HepG2 (cell line): ENCODE measurements at regions not wholly inside any gene's neighbourhood (a gene's known extent, or its start where the extent isn't known, plus 50 kb on each side); places are given as distances from the start of the nearest gene placed in this dataset.

Experiments used
- ATAC-seq: fragments of 200-7000 bp; cut with Tn5 transposase; 3 replicates; pipeline ENCODE4 v1.9.1; 2020; ENCODE audit warnings: mild to moderate bottlenecking, moderate library complexity
- BruUV-seq: library from RNA; stranded (reverse); fragments of 400-500 nt; replicated peaks from 2 replicates; lab custom pipeline; 2021; lab: Mats Ljungman, UMichigan
- CTCF ChIA-PET: fragments of 300-600 bp; formaldehyde crosslinking; extraction: SDS; loops from one replicate; lab custom pipeline; 2021; ENCODE audit warnings: low total read pairs, inconsistent platforms, low intra/inter-chr PET ratio; lab: Yijun Ruan, JAX
- POLR2A ChIA-PET: fragments of 350-600 bp; sonication (Branson Sonifier 250); formaldehyde crosslinking; loops from one replicate; lab custom pipeline; 2020; ENCODE audit warnings: antibody characterized with exemption, inconsistent platforms; lab: Yijun Ruan, JAX
- DNase-seq: peaks from one replicate; pipeline ENCODE4 v3.0.0-alpha.2; 2015; ENCODE audit warnings: low spot score
- FAIRE-seq: peaks from 3 replicates; lab custom pipeline; 2011; peaks lifted over from hg19 to GRCh38; lab: Jason Lieb, UNC
- H2AFZ ChIP-seq: one replicate; pipeline ENCODE4 v1.6.1; 2011; ENCODE audit warnings: low read length, inconsistent platforms
- H3K27ac ChIP-seq: fragments of 300-600 bp; 3 replicates; pipeline ENCODE4 v1.8.0; 2011; ENCODE audit warnings: mixed run types, mild to moderate bottlenecking, mixed read lengths, low read length, inconsistent platforms; ENCODE audit not compliant: insufficient read depth; ENCODE audit errors: extremely low read length
- H3K27me3 ChIP-seq, 2 experiments: fragments of 200-600 bp in 1 of 2; 2 replicates in 1 of 2; 3 replicates in 1 of 2; pipeline versions ENCODE4 v1.6.0 to v1.8.0; 2011; ENCODE audit warnings: low read length in 2 of 2, mild to moderate bottlenecking in 2 of 2, moderate library complexity in 2 of 2, inconsistent platforms in 1 of 2; ENCODE audit not compliant: insufficient read depth in 2 of 2, control insufficient read depth in 1 of 2
- H3K36me3 ChIP-seq, 2 experiments: fragments of 200-600 bp in 1 of 2; replicated peaks in 1 of 2; 2 replicates in 1 of 2; 3 replicates in 1 of 2; pipeline versions ENCODE4 v1.5.1 to v1.8.0; 2011; ENCODE audit warnings: low read length in 2 of 2, inconsistent platforms in 1 of 2; ENCODE audit not compliant: insufficient read depth in 2 of 2, control insufficient read depth in 1 of 2
- H3K4me1 ChIP-seq: 2 replicates; pipeline ENCODE4 v1.5.1; 2012; ENCODE audit warnings: low read length, inconsistent platforms; ENCODE audit not compliant: insufficient read depth
- H3K4me2 ChIP-seq: 2 replicates; pipeline ENCODE4 v1.6.0; 2011; ENCODE audit warnings: low read depth, low read length, inconsistent platforms
- H3K4me3 ChIP-seq, 3 experiments: fragments of 200-600 bp in 1 of 3; sonication (generic), shearing (Covaris generic) in 1 of 3; replicated peaks in 1 of 3; 2 replicates each; pipeline ENCODE4 v1.5.1; 2011 to 2016; ENCODE audit warnings: low read length in 3 of 3, inconsistent platforms in 2 of 3, low read depth in 2 of 3, mild to moderate bottlenecking in 2 of 3, control low read depth in 1 of 3, mixed read lengths in 1 of 3; ENCODE audit not compliant: insufficient read depth in 1 of 3
- H3K79me2 ChIP-seq: one replicate; pipeline ENCODE4 v1.6.1; 2011; ENCODE audit warnings: low read length, inconsistent platforms; ENCODE audit not compliant: insufficient read depth
- H3K9ac ChIP-seq: 2 replicates; pipeline ENCODE4 v1.6.0; 2011; ENCODE audit warnings: mild to moderate bottlenecking, low read depth, low read length, inconsistent platforms; ENCODE audit not compliant: insufficient read depth
- H3K9me3 ChIP-seq: 2 replicates; pipeline ENCODE4 v1.5.1; 2012; ENCODE audit warnings: mild to moderate bottlenecking, low read length
- H4K20me1 ChIP-seq: 2 replicates; pipeline ENCODE4 v1.6.0; 2011; ENCODE audit warnings: inconsistent platforms, mild to moderate bottlenecking, low read length, moderate library complexity; ENCODE audit not compliant: insufficient read depth
- ARID2 ChIP-seq: sonication (generic); formaldehyde crosslinking; IDR thresholded peaks from 2 replicates; pipeline ENCODE4 v1.8.1; 2022; ENCODE audit warnings: mild to moderate bottlenecking, missing genetic modification reagents, borderline replicate concordance
- CBX1 ChIP-seq: IDR thresholded peaks from one replicate; pipeline ENCODE4 v1.6.1; 2016; ENCODE audit warnings: antibody characterized with exemption, low read depth
- GZF1 ChIP-seq: sonication (generic); formaldehyde crosslinking; IDR thresholded peaks from 2 replicates; pipeline ENCODE4 v1.5.1; 2020; ENCODE audit warnings: mild to moderate bottlenecking, missing genetic modification reagents
- KAT2B ChIP-seq: fragments of 150-350 bp; IDR thresholded peaks from 2 replicates; pipeline ENCODE4 v1.6.1; 2014; ENCODE audit warnings: low read depth, low read length, borderline replicate concordance
- KLF15 ChIP-seq: sonication (generic); formaldehyde crosslinking; IDR thresholded peaks from 2 replicates; pipeline ENCODE4 v1.8.1; 2023; ENCODE audit warnings: borderline replicate concordance, mild to moderate bottlenecking, inconsistent platforms, missing genetic modification reagents, mixed read lengths
- KLF16 ChIP-seq, 2 experiments: sonication (generic) in 1 of 2; formaldehyde crosslinking in 1 of 2; IDR thresholded peaks; 2 replicates each; pipeline versions ENCODE4 v1.6.1 to v1.8.0; 2016 to 2023; ENCODE audit warnings: missing genetic modification reagents in 2 of 2, missing compliant biosample characterization in 1 of 2
- PRMT3 ChIP-seq: sonication (generic); formaldehyde crosslinking; IDR thresholded peaks from 2 replicates; pipeline ENCODE4 v1.8.1; 2022; ENCODE audit warnings: low read depth, mild to moderate bottlenecking, moderate library complexity, missing genetic modification reagents, borderline replicate concordance
- RFX3 ChIP-seq: IDR thresholded peaks from 2 replicates; pipeline ENCODE4 v1.6.1; 2016; ENCODE audit warnings: missing biosample characterization, missing genetic modification reagents
- RORA ChIP-seq: sonication (generic); formaldehyde crosslinking; IDR thresholded peaks from 2 replicates; pipeline ENCODE4 v1.5.0; 2020; ENCODE audit warnings: mild to moderate bottlenecking, missing genetic modification reagents, moderate library complexity
- SSRP1 ChIP-seq: IDR thresholded peaks from 2 replicates; pipeline ENCODE4 v1.6.1; 2016; ENCODE audit warnings: control low read depth
- ZBTB42 ChIP-seq: sonication (generic); formaldehyde crosslinking; IDR thresholded peaks from 2 replicates; pipeline ENCODE4 v1.5.0; 2020; ENCODE audit warnings: mild to moderate bottlenecking, missing genetic modification reagents
- ZFY ChIP-seq: sonication (generic); formaldehyde crosslinking; IDR thresholded peaks from 2 replicates; pipeline ENCODE4 v1.4.0; 2020; ENCODE audit warnings: missing genetic modification reagents
- ZNF552 ChIP-seq: sonication (generic); formaldehyde crosslinking; IDR thresholded peaks from 2 replicates; pipeline ENCODE4 v1.9.0; 2022; ENCODE audit warnings: missing genetic modification reagents, mild to moderate bottlenecking, borderline replicate concordance
- ZSCAN30 ChIP-seq: sonication (generic); formaldehyde crosslinking; IDR thresholded peaks from 2 replicates; pipeline ENCODE4 v1.5.0; 2020; ENCODE audit warnings: mild to moderate bottlenecking, missing genetic modification reagents
- WGBS: methylation state at CpG from one replicate; pipeline ENCODE4 v1.1.6; 2017; ENCODE audit warnings: low lambda C conversion rate; 5-methylcytosine and 5-hydroxymethylcytosine counted together
- in situ Hi-C: cut with HindIII; loops from 2 replicates; pipeline ENCODE4 v1.10.0; 2017; ENCODE audit warnings: low pct_unique_long_range_greater_than_20kb; ENCODE audit not compliant: extremely low pct_ligation_motif_present
- intact Hi-C: fragments of 100-400 bp; cut with micrococcal nuclease; formaldehyde crosslinking; loops from one replicate; pipeline ENCODE4 v1.10.0; 2022; ENCODE audit not compliant: unreplicated experiment
- TF ChIP-seq, protein P1 (sequence below): IDR thresholded peaks from 2 replicates; pipeline ENCODE4 v1.6.1; 2016; ENCODE audit warnings: mild to moderate bottlenecking
- TF ChIP-seq, protein P2 (sequence below): sonication (generic); formaldehyde crosslinking; IDR thresholded peaks from 2 replicates; pipeline ENCODE4 v1.4.0; 2020; ENCODE audit warnings: mild to moderate bottlenecking, low read depth, missing genetic modification reagents
- TF ChIP-seq, protein P3 (sequence below): sonication (generic); formaldehyde crosslinking; IDR thresholded peaks from 2 replicates; pipeline ENCODE4 v1.4.0; 2020; ENCODE audit warnings: missing genetic modification reagents
- TF ChIP-seq, protein P4 (sequence below): sonication (generic); formaldehyde crosslinking; IDR thresholded peaks from 2 replicates; pipeline ENCODE4 v1.8.1; 2023; ENCODE audit warnings: missing genetic modification reagents, inconsistent platforms, borderline replicate concordance

DNA sequence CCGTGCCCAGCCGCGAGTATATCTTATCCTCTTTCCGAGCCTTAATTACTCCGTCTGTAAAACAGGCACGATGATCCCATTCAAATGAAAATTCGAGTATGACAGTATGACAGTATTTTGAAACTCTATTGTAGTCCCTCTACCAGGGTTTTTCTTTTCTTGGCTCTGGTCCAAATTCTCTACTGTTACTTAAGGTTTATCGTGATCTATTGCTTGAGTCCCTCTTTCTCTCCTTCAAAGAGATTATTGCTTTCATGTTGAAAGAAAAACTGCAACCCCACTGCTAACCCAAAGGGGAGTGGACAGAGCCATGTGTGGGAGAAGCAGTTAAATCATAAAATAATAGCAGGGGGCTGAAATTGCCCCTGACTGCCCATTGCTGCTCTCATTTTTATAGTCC lies 1156.6 kb upstream of the AUTS2 start:
- ATAC-seq (no peak), FAIRE-seq (no peak), DNase-seq (no peak)
- no peaks in the 10 kb centered on the region for H3K36me3 ChIP-seq
- H3K4me3 ChIP-seq = no peak overlapping the region
- no peak overlapping the region for H3K4me2 ChIP-seq
- no peaks in the 10 kb centered on the region for H4K20me1 ChIP-seq
- H3K9ac ChIP-seq = no peak overlapping the region
- intact Hi-C loops (no loop called here), in situ Hi-C loops (no loop called here)
- POLR2A ChIA-PET = no interaction called here
- H3K27ac ChIP-seq = no peak overlapping the region
- H3K9me3 ChIP-seq = peaks cover 35% of the 10 kb centered on the region
- no peaks in the 10 kb centered on the region for H3K79me2 ChIP-seq
- CTCF ChIA-PET = no interaction called here
- H3K27me3 ChIP-seq = no peaks in the 10 kb centered on the region
- BruUV-seq = no TSS peak
- H3K4me1 ChIP-seq = no peaks in the 10 kb centered on the region
- H2AFZ ChIP-seq = no peak overlapping the region
- WGBS = 50% methylated on average over 8 of the region's 8 CpGs
- no peak for TF ChIP-seq CBX1
- TF ChIP-seq GZF1 (CRISPR knock-in tag) = no peak
- no peak for TF ChIP-seq ZNF552
- TF ChIP-seq, protein P1, sequence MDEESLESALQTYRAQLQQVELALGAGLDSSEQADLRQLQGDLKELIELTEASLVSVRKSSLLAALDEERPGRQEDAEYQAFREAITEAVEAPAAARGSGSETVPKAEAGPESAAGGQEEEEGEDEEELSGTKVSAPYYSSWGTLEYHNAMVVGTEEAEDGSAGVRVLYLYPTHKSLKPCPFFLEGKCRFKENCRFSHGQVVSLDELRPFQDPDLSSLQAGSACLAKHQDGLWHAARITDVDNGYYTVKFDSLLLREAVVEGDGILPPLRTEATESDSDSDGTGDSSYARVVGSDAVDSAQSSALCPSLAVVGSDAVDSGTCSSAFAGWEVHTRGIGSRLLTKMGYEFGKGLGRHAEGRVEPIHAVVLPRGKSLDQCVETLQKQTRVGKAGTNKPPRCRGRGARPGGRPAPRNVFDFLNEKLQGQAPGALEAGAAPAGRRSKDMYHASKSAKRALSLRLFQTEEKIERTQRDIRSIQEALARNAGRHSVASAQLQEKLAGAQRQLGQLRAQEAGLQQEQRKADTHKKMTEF = no peak
- no peak for TF ChIP-seq PRMT3 (CRISPR knock-in tag)
- TF ChIP-seq KLF15 (CRISPR knock-in tag) = no peak
- TF ChIP-seq, protein P2, sequence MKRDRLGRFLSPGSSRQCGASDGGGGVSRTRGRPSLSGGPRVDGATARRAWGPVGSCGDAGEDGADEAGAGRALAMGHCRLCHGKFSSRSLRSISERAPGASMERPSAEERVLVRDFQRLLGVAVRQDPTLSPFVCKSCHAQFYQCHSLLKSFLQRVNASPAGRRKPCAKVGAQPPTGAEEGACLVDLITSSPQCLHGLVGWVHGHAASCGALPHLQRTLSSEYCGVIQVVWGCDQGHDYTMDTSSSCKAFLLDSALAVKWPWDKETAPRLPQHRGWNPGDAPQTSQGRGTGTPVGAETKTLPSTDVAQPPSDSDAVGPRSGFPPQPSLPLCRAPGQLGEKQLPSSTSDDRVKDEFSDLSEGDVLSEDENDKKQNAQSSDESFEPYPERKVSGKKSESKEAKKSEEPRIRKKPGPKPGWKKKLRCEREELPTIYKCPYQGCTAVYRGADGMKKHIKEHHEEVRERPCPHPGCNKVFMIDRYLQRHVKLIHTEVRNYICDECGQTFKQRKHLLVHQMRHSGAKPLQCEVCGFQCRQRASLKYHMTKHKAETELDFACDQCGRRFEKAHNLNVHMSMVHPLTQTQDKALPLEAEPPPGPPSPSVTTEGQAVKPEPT (CRISPR knock-in tag) = no peak
- TF ChIP-seq KLF16 (CRISPR knock-in tag; IDR thresholded peaks at IDR 0.05) = no peak
- TF ChIP-seq ARID2 = no peak
- TF ChIP-seq ZSCAN30 (CRISPR knock-in tag) = no peak
- TF ChIP-seq RORA (CRISPR knock-in tag) = no peak
- TF ChIP-seq SSRP1 (CRISPR knock-in tag) = no peak
- TF ChIP-seq KAT2B = no peak
- TF ChIP-seq ZBTB42 (CRISPR knock-in tag) = no peak
- no peak for TF ChIP-seq ZFY (CRISPR knock-in tag)
- TF ChIP-seq, protein P3, sequence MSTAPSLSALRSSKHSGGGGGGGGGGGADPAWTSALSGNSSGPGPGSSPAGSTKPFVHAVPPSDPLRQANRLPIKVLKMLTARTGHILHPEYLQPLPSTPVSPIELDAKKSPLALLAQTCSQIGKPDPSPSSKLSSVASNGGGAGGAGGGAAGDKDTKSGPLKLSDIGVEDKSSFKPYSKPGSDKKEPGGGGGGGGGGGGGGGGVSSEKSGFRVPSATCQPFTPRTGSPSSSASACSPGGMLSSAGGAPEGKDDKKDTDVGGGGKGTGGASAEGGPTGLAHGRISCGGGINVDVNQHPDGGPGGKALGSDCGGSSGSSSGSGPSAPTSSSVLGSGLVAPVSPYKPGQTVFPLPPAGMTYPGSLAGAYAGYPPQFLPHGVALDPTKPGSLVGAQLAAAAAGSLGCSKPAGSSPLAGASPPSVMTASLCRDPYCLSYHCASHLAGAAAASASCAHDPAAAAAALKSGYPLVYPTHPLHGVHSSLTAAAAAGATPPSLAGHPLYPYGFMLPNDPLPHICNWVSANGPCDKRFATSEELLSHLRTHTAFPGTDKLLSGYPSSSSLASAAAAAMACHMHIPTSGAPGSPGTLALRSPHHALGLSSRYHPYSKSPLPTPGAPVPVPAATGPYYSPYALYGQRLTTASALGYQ = no peak
- TF ChIP-seq, protein P4, sequence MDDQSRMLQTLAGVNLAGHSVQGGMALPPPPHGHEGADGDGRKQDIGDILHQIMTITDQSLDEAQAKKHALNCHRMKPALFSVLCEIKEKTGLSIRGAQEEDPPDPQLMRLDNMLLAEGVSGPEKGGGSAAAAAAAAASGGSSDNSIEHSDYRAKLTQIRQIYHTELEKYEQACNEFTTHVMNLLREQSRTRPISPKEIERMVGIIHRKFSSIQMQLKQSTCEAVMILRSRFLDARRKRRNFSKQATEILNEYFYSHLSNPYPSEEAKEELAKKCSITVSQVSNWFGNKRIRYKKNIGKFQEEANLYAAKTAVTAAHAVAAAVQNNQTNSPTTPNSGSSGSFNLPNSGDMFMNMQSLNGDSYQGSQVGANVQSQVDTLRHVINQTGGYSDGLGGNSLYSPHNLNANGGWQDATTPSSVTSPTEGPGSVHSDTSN (CRISPR knock-in tag) = no peak
- TF ChIP-seq RFX3 (CRISPR knock-in tag) = no peak
